Calu3 (cell line): ENCODE measurements at regions not wholly inside any gene's neighbourhood (a gene's known extent, or its start where the extent isn't known, plus 50 kb on each side); places are given as distances from the start of the nearest gene placed in this dataset.

Source experiments
- BruUV-seq: library from RNA; stranded (reverse); fragments of 400-500 nt; replicated peaks from 2 replicates; lab custom pipeline; 2021; lab: Mats Ljungman, UMichigan
- CTCF ChIA-PET: fragments of 300-600 bp; sonication (Branson Sonifier 250); formaldehyde crosslinking; loops from one replicate; lab custom pipeline; 2022; ENCODE audit warnings: antibody characterized with exemption; lab: Charles Lee
- DNase-seq: peaks from one replicate; pipeline ENCODE4 v3.0.0; 2022
- H3K27ac Mint-ChIP-seq: one replicate; pipeline ENCODE4 v1.8.0; 2022; ENCODE audit warnings: mixed read lengths; ENCODE audit not compliant: unreplicated experiment
- H3K27me3 Mint-ChIP-seq: one replicate; pipeline ENCODE4 v1.8.0; 2022; ENCODE audit warnings: mixed read lengths; ENCODE audit not compliant: unreplicated experiment
- H3K36me3 Mint-ChIP-seq: one replicate; pipeline ENCODE4 v1.8.0; 2022; ENCODE audit warnings: mild to moderate bottlenecking, moderate library complexity, mixed read lengths; ENCODE audit not compliant: insufficient read depth, unreplicated experiment
- H3K4me1 Mint-ChIP-seq: one replicate; pipeline ENCODE4 v1.8.0; 2022; ENCODE audit warnings: mild to moderate bottlenecking, low read depth, mixed read lengths; ENCODE audit not compliant: unreplicated experiment
- H3K4me3 Mint-ChIP-seq: one replicate; pipeline ENCODE4 v1.8.0; 2022; ENCODE audit warnings: mild to moderate bottlenecking, low read depth, moderate library complexity, mixed read lengths; ENCODE audit not compliant: unreplicated experiment
- H3K9me3 Mint-ChIP-seq: one replicate; pipeline ENCODE4 v1.8.0; 2022; ENCODE audit warnings: low read depth, mixed read lengths; ENCODE audit not compliant: unreplicated experiment
- CTCF ChIP-seq: fragments of 200-600 bp; IDR thresholded peaks from one replicate; pipeline ENCODE4 v1.8.0; 2022; ENCODE audit warnings: antibody characterized with exemption; ENCODE audit not compliant: unreplicated experiment
- intact Hi-C: fragments of 100-400 bp; cut with micrococcal nuclease; formaldehyde crosslinking; loops from one replicate; pipeline ENCODE4 v1.10.0; 2022; ENCODE audit not compliant: unreplicated experiment

DNA sequence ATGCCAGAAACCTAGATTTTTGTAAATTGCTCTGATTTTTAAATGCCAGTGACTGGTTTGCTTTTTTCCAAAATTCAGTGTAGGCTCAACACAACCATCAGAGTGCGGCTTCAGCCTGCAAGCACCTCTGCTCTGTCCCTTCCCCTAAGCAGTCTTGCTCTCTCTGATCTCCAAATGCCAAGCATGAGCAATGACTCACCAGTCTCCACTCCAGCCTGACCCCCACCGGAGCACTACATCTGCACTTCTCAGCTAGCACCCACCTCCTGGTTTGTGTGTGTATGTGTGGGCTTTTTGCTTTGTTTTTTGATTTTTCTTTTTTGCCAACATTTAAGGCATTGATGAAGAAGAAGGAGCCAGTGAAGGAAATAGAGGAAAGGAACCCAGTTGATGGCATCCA, 61.4 kb upstream of the ADRA1B start:
- no peak for DNase-seq
- no peaks in the 10 kb centered on the region for H3K36me3 Mint-ChIP-seq
- intact Hi-C loops: no loop called here
- no TSS peak for BruUV-seq
- H3K9me3 Mint-ChIP-seq: no peaks in the 10 kb centered on the region
- H3K4me1 Mint-ChIP-seq: peaks cover 20% of the 10 kb centered on the region
- CTCF ChIA-PET: no interaction called here
- no peak overlapping the region for H3K4me3 Mint-ChIP-seq
- no peak for TF ChIP-seq CTCF
- H3K27me3 Mint-ChIP-seq: no peaks in the 10 kb centered on the region
- no peak overlapping the region for H3K27ac Mint-ChIP-seq

DNA sequence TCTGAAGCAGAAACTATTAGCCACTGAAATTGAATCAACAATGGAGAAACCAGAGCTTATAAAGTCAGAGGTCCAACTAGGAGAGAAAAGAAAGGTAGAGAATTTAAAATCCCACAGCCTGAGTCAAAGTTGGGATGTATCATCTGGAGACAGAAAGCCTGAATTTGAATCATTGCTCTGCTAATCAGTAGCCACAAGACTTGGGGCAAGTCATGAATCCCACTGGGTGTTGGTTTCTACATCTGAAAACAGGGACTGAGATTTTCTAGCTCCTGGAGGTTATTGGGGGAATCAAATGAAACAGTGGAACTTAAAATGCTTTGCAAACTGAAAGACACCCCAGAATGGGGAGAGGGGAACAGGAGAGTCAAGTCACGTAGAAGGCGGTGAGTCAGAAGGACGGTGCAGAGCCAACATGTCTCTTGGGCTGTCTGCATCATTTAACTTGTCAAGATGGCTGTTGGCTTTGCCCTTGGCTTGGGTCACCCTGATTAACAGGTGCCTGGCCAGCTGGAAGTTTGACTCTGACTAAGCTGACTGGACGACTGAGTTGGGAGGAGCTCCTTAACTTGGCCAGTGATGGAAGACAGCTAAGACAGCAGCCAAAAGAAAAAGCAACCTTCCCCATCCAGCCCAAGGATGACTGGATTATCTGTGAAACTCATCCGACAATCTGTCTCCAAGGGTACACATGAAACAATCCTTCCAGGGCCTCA, 60.6 kb upstream of the ADRA1B start:
- Mint-ChIP-seq H3K27me3 (no peaks in the 10 kb centered on the region), H3K27ac (no peak overlapping the region), H3K4me1 (peaks cover 12% of the 10 kb centered on the region), H3K9me3 (no peaks in the 10 kb centered on the region), H3K36me3 (no peaks in the 10 kb centered on the region), H3K4me3 (no peak overlapping the region)
- intact Hi-C loops: no loop called here
- no peak for DNase-seq
- CTCF ChIA-PET: interaction anchor here (1.1 to 1.5 kb wide), 2 partner anchors 9 to 15 kb away, joined by 3 to 4 read pairs; no protein-coding TSS in a partner anchor
- no TSS peak for BruUV-seq
- TF ChIP-seq CTCF: no peak

DNA sequence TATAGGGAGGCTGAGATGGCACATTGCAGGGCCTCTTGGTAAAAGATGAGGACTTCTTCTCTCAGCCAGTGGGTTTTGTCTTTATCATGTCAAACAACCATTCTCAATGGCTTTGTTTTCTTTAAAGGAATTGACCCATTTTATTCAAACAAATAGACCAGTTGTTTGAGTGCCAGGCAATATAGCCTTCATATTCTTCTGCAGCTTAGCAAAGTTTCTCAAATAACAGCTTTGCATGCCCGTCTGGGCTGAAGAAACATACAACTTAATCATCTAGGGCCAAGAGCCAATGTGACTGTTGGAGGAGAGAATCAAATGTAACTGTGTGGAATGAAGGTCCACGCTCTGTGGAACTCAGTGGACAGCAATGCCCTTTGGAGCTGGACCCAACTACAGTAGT, 57.4 kb upstream of the ADRA1B start:
- Mint-ChIP-seq H3K4me3 (no peak overlapping the region), H3K4me1 (peaks cover 9% of the 10 kb centered on the region), H3K27ac (no peak overlapping the region), H3K36me3 (no peaks in the 10 kb centered on the region), H3K9me3 (no peaks in the 10 kb centered on the region), H3K27me3 (no peaks in the 10 kb centered on the region)
- BruUV-seq: no TSS peak
- intact Hi-C loops: no loop called here
- TF ChIP-seq CTCF: no peak
- DNase-seq: no peak
- CTCF ChIA-PET: interaction anchor here (0.8 kb wide), 1 partner anchor 15 kb away, joined by 4 read pairs; no protein-coding TSS in a partner anchor

DNA sequence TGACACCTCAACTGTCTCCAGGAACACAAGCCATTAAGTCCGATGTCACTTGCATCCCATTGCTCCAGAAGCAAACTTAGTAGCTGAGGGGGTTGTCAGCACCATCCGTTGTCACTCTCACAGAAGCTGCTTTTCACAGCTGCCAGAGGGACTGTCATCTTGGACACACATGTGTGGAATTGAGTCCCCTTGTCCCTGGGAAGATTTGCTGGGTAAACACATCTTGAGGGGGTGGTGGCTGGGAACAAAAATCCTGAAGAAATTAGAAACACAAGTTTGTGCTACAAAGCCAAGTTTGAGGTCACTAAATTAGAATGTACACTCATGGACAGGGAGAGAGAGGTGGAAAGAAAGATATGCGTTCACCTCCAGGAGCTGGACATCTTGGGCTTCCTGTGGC, 55.2 kb upstream of the ADRA1B start:
- no peaks in the 10 kb centered on the region for H3K27me3 Mint-ChIP-seq
- no peak overlapping the region for H3K4me3 Mint-ChIP-seq
- no peak for TF ChIP-seq CTCF
- H3K27ac Mint-ChIP-seq: no peak overlapping the region
- BruUV-seq: no TSS peak
- no peaks in the 10 kb centered on the region for H3K9me3 Mint-ChIP-seq
- H3K36me3 Mint-ChIP-seq: no peaks in the 10 kb centered on the region
- CTCF ChIA-PET: no interaction called here
- no peak for DNase-seq
- intact Hi-C loops: no loop called here
- H3K4me1 Mint-ChIP-seq: peaks cover 14% of the 10 kb centered on the region
